ENCODE measurements at regions not wholly inside any gene's neighbourhood (a gene's known extent, or its start where the extent isn't known, plus 50 kb on each side); places are given as distances from the start of the nearest gene placed in this dataset.

GRCh38 chr5:77921094-77921768 is 145.1 kb upstream of the TBCA start:
- Mint-ChIP-seq H3K27ac (ENCODE audit: unreplicated experiment) (no peak overlapping the region), H3K27me3 (ENCODE audit: low read depth) (no peaks in the 10 kb centered on the region), H3K4me1 (ENCODE audit: low read depth) (no peaks in the 10 kb centered on the region), H3K4me3 (ENCODE audit: unreplicated experiment) (no peak overlapping the region), H3K9me3 (ENCODE audit: low read depth) (peaks cover 4% of the 10 kb centered on the region), H3K36me3 (ENCODE audit: low read depth) (no peaks in the 10 kb centered on the region)
- no peak for DNase-seq (ENCODE audit: low spot score)
- TF ChIP-seq CTCF (IDR thresholded peaks at IDR 0.05): no peak

- Mint-ChIP-seq H3K36me3 (ENCODE audit: low read depth) (no peaks in the 10 kb centered on the region), H3K4me3 (ENCODE audit: unreplicated experiment) (no peak overlapping the region), H3K4me1 (ENCODE audit: low read depth) (no peaks in the 10 kb centered on the region), H3K27me3 (ENCODE audit: low read depth) (no peaks in the 10 kb centered on the region), H3K9me3 (ENCODE audit: low read depth) (peaks cover 2% of the 10 kb centered on the region), H3K27ac (ENCODE audit: unreplicated experiment) (no peak overlapping the region)
- TF ChIP-seq CTCF (IDR thresholded peaks at IDR 0.05): no peak
- no peak for DNase-seq (ENCODE audit: low spot score)
Measured at GRCh38 chr5:77920359-77921058, 144.4 kb upstream of the TBCA start.

GRCh38 chr5:77915346-77915745 is 139.2 kb upstream of the TBCA start:
- Mint-ChIP-seq H3K4me3 (ENCODE audit: unreplicated experiment) (no peak overlapping the region), H3K27me3 (ENCODE audit: low read depth) (peaks cover 12% of the 10 kb centered on the region), H3K36me3 (ENCODE audit: low read depth) (peaks cover 2% of the 10 kb centered on the region), H3K4me1 (ENCODE audit: low read depth) (no peaks in the 10 kb centered on the region), H3K27ac (ENCODE audit: unreplicated experiment) (no peak overlapping the region), H3K9me3 (ENCODE audit: low read depth) (peaks cover 10% of the 10 kb centered on the region)
- no peak for TF ChIP-seq CTCF (IDR thresholded peaks at IDR 0.05)
- no peak for DNase-seq (ENCODE audit: low spot score)

- H3K9me3 Mint-ChIP-seq (ENCODE audit: low read depth): peaks cover 10% of the 10 kb centered on the region
- H3K4me1 Mint-ChIP-seq (ENCODE audit: low read depth): no peaks in the 10 kb centered on the region
- H3K4me3 Mint-ChIP-seq (ENCODE audit: unreplicated experiment): no peak overlapping the region
Measured at GRCh38 chr5:77912721-77913120, 136.6 kb upstream of the TBCA start.

More at GRCh38 chr5:77912721-77913120, 136.6 kb upstream of the TBCA start:
- peaks cover 12% of the 10 kb centered on the region for H3K27me3 Mint-ChIP-seq (ENCODE audit: low read depth)
- no peak overlapping the region for H3K27ac Mint-ChIP-seq (ENCODE audit: unreplicated experiment)
- no peak for DNase-seq (ENCODE audit: low spot score)
- no peak for TF ChIP-seq CTCF (IDR thresholded peaks at IDR 0.05)
- peaks cover 2% of the 10 kb centered on the region for H3K36me3 Mint-ChIP-seq (ENCODE audit: low read depth)
